ENCODE measurements at regions not wholly inside any gene's neighbourhood (a gene's known extent, or its start where the extent isn't known, plus 50 kb on each side); places are given as distances from the start of the nearest gene placed in this dataset.

DNA sequence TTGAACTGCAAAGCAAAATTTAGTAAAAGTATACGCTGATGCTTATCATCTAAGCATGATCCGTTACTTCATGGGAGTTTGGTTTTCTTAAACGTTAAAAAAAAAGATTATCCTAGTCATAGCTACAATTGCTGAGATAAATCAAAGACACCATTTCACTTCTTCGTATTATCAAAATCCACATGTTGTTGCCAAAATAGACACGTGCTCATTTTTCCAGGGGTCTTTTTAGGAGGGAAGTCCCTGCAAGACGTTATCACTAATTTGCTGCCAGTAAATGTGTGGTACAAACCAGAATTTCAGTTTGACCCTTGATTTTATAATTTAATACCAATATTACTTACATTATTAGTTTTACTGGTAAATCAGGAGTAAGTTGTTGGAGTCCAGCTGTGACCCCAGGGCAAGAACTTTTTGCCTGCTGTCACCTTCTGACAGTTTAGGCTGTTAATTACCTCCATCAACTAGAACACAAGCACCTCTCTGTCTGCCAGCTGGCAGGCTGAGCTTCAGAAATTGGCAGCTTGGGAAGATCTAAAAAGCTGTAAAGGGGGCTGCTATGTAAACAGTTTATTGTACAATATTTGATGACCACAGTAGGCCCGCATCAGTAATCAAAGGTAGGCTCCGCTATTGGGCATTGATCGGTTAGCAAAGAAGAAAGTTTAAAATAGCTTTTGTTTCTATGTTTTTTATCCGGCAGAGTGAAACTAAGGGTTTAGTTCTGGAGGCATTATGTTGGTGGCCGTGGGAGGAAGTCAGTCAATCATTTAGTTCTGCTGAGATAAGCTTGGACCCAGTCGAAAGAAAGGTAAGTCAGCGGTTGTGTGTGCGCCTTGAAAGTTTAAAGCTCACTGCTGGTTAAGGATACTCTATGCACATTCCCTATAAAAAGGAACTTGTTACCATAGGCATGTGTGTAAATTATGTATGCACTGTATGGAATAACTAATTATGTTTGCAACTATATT, 196.4 kb downstream of the FBXO8 start:
- no peak overlapping the region for H3K27ac ChIP-seq
- no peaks in the 10 kb centered on the region for H3K36me3 ChIP-seq (replicated peaks)
- H3K4me3 ChIP-seq (ENCODE audit: low read depth, low read length) = no peak overlapping the region
- in situ Hi-C loops (cut with HindIII; ENCODE audit: low pct_ligation_motif_present, low sequenced_read_pairs) = no loop called here
- H3K27me3 ChIP-seq (replicated peaks) = no peaks in the 10 kb centered on the region
- no peak for TF ChIP-seq CTCF (IDR thresholded peaks at IDR 0.05; ENCODE audit: low read depth, low read length, missing control alignments)
- DNase-seq = no peak

- Histone ChIP-seq H3K36me3 (replicated peaks) (no peaks in the 10 kb centered on the region), H3K27ac (no peak overlapping the region), H3K4me3 (ENCODE audit: low read depth, low read length) (no peak overlapping the region), H3K27me3 (replicated peaks) (no peaks in the 10 kb centered on the region)
- in situ Hi-C loops (cut with HindIII; ENCODE audit: low pct_ligation_motif_present, low sequenced_read_pairs) = no loop called here
- no peak for TF ChIP-seq CTCF (IDR thresholded peaks at IDR 0.05; ENCODE audit: low read depth, low read length, missing control alignments)
- no peak for DNase-seq
These were observed 198.5 kb downstream of the FBXO8 start for GRCh38 chr4:174084981-174085380.

DNA sequence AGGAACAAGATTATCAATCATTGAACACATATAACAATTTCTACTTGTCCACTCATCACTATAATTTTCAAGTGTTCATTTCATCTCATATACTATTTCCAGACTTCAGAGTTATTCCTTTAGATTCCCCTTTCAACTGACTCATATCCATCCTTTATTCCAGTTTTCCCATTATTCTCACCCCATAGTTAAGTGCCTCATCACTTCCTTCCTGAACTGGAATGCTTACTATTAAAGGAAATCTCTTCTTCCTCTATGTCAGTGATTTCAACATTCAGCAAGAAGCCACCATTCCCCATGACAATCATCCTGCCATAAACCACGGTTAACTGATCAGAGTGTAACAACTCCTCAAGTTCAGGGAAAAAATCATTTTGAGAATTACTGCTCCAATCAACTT, 198.9 kb downstream of the FBXO8 start:
- in situ Hi-C loops (cut with HindIII; ENCODE audit: low pct_ligation_motif_present, low sequenced_read_pairs) = no loop called here
- Histone ChIP-seq H3K4me3 (ENCODE audit: low read depth, low read length) (no peak overlapping the region), H3K36me3 (replicated peaks) (no peaks in the 10 kb centered on the region), H3K27ac (no peak overlapping the region), H3K27me3 (replicated peaks) (no peaks in the 10 kb centered on the region)
- no peak for DNase-seq
- TF ChIP-seq CTCF (IDR thresholded peaks at IDR 0.05; ENCODE audit: low read depth, low read length, missing control alignments) = no peak

DNA sequence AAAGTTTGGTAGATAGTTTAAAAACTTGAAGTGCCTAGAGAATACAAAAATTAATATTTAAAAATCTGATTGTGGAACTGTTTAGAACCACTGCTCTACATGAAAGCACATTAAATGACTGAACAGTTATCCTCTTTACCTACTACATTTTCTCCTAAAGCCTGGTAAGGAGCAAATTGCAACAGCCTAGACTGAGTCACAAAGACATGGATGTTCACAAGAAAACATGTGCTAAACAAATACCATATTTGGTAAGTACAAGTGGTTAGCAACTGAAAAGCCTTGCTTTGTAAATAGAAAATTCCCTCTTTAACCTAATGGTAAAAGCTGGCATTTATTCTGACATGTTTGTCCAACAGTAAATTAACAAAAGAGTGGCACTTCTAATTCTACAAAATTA, 203.1 kb downstream of the FBXO8 start:
- TF ChIP-seq CTCF (IDR thresholded peaks at IDR 0.05; ENCODE audit: low read depth, low read length, missing control alignments) = no peak
- Histone ChIP-seq H3K27me3 (replicated peaks) (no peaks in the 10 kb centered on the region), H3K27ac (no peak overlapping the region), H3K4me3 (ENCODE audit: low read depth, low read length) (no peak overlapping the region), H3K36me3 (replicated peaks) (no peaks in the 10 kb centered on the region)
- DNase-seq = no peak
- in situ Hi-C loops (cut with HindIII; ENCODE audit: low pct_ligation_motif_present, low sequenced_read_pairs) = no loop called here

GRCh38 chr4:174071595-174071994, 211.9 kb downstream of the FBXO8 start:
- no peak for TF ChIP-seq CTCF (IDR thresholded peaks at IDR 0.05; ENCODE audit: low read depth, low read length, missing control alignments)
- DNase-seq = no peak
- no peak overlapping the region for H3K4me3 ChIP-seq (ENCODE audit: low read depth, low read length)
- H3K27ac ChIP-seq = no peak overlapping the region
- no peaks in the 10 kb centered on the region for H3K27me3 ChIP-seq (replicated peaks)
- in situ Hi-C loops (cut with HindIII; ENCODE audit: low pct_ligation_motif_present, low sequenced_read_pairs) = no loop called here
- H3K36me3 ChIP-seq (replicated peaks) = no peaks in the 10 kb centered on the region

Data from brain microvascular endothelial cell (primary cell).